ENCODE measurements at regions not wholly inside any gene's neighbourhood (a gene's known extent, or its start where the extent isn't known, plus 50 kb on each side); places are given as distances from the start of the nearest gene placed in this dataset.

- TF ChIP-seq CTCF (IDR thresholded peaks at IDR 0.05) (no peak), EP300 (IDR thresholded peaks at IDR 0.05) (no peak), POLR2A (IDR thresholded peaks at IDR 0.05; ENCODE audit: low read depth) (no peak)
These were observed 139.3 kb downstream of the C1orf94 start for GRCh38 chr1:34315974-34316373.

Measured in esophagus muscularis mucosa (tissue), 4 donors.